Colonic mucosa (tissue), 4 donors: ENCODE measurements at regions not wholly inside any gene's neighbourhood (a gene's known extent, or its start where the extent isn't known, plus 50 kb on each side); places are given as distances from the start of the nearest gene placed in this dataset.

Source experiments
- DNase-seq: peaks from one replicate; pipeline ENCODE4 v3.0.0-alpha.2; 2020
- H3K27ac ChIP-seq: fragments of 200-600 bp; one replicate; pipeline ENCODE4 v1.8.0; 2021
- H3K27me3 ChIP-seq: fragments of 200-600 bp; one replicate; pipeline ENCODE4 v1.8.0; 2021
- H3K36me3 ChIP-seq: fragments of 200-600 bp; one replicate; pipeline ENCODE4 v1.8.0; 2021
- H3K4me1 ChIP-seq: fragments of 200-600 bp; one replicate; pipeline ENCODE4 v1.8.0; 2021; ENCODE audit warnings: mild to moderate bottlenecking
- H3K4me3 ChIP-seq: fragments of 200-600 bp; one replicate; pipeline ENCODE4 v1.8.0; 2021
- H3K9ac ChIP-seq, 2 donors: one replicate each; pipeline ENCODE4 v1.7.0; 2013; ENCODE audit warnings: control low read depth in 2 of 2, low read depth in 2 of 2, low read length in 2 of 2
- H3K9me3 ChIP-seq: fragments of 200-600 bp; one replicate; pipeline ENCODE4 v1.8.0; 2021
- CTCF ChIP-seq: fragments of 200-600 bp; IDR thresholded peaks from one replicate; pipeline ENCODE4 v1.8.0; 2022; ENCODE audit warnings: antibody characterized with exemption, mild to moderate bottlenecking
- intact Hi-C: fragments of 100-400 bp; cut with DNase I; formaldehyde crosslinking; loops from one replicate; pipeline ENCODE4 v1.14.1; 2022
- donor health status: healthy.
- donor health status: DM: no; HTN: no; CAD: no.
- donor health status: DM: no; HTN: no; CAD: no.

- intact Hi-C loops = no loop called here
- no peak for TF ChIP-seq CTCF
- DNase-seq = no peak
These were observed 929.8 kb upstream of the CNTN5 start for GRCh38 chr11:98090861-98091505.

GRCh38 chr11:98099371-98099770 is 921.4 kb upstream of the CNTN5 start:
- H3K4me1 ChIP-seq = no peaks in the 10 kb centered on the region
- intact Hi-C loops = no loop called here
- no peak overlapping the region for H3K4me3 ChIP-seq
- no peak for TF ChIP-seq CTCF
- H3K9me3 ChIP-seq = no peaks in the 10 kb centered on the region
- H3K27ac ChIP-seq = no peak overlapping the region
- no peak overlapping the region for H3K9ac ChIP-seq
- H3K36me3 ChIP-seq = no peaks in the 10 kb centered on the region
- no peaks in the 10 kb centered on the region for H3K27me3 ChIP-seq
- DNase-seq = no peak

More at GRCh38 chr11:98090861-98091505, 929.8 kb upstream of the CNTN5 start:
- H3K4me1 ChIP-seq = no peaks in the 10 kb centered on the region
- no peaks in the 10 kb centered on the region for H3K27me3 ChIP-seq
- H3K27ac ChIP-seq = no peak overlapping the region
- no peaks in the 10 kb centered on the region for H3K9me3 ChIP-seq
- no peak overlapping the region for H3K9ac ChIP-seq
- H3K36me3 ChIP-seq = no peaks in the 10 kb centered on the region
- no peak overlapping the region for H3K4me3 ChIP-seq

GRCh38 chr11:98100689-98101088 is 920.1 kb upstream of the CNTN5 start:
- TF ChIP-seq CTCF = no peak
- Histone ChIP-seq H3K4me1 (no peaks in the 10 kb centered on the region), H3K36me3 (no peaks in the 10 kb centered on the region), H3K27ac (no peak overlapping the region), H3K4me3 (no peak overlapping the region), H3K9me3 (no peaks in the 10 kb centered on the region), H3K27me3 (no peaks in the 10 kb centered on the region), H3K9ac (no peak overlapping the region)
- no peak for DNase-seq
- intact Hi-C loops = no loop called here

GRCh38 chr11:98101329-98101728 is 919.4 kb upstream of the CNTN5 start:
- Histone ChIP-seq H3K4me3 (no peak overlapping the region), H3K9me3 (no peaks in the 10 kb centered on the region), H3K27me3 (no peaks in the 10 kb centered on the region), H3K9ac (no peak overlapping the region), H3K36me3 (no peaks in the 10 kb centered on the region), H3K27ac (no peak overlapping the region), H3K4me1 (no peaks in the 10 kb centered on the region)
- TF ChIP-seq CTCF = no peak
- no peak for DNase-seq
- intact Hi-C loops = no loop called here

- intact Hi-C loops = no loop called here
These were observed 916.5 kb upstream of the CNTN5 start for GRCh38 chr11:98104249-98104648.

More at GRCh38 chr11:98104249-98104648, 916.5 kb upstream of the CNTN5 start:
- TF ChIP-seq CTCF = no peak
- Histone ChIP-seq H3K9ac (no peak overlapping the region), H3K27ac (no peak overlapping the region), H3K4me3 (no peak overlapping the region), H3K4me1 (no peaks in the 10 kb centered on the region), H3K36me3 (no peaks in the 10 kb centered on the region), H3K9me3 (no peaks in the 10 kb centered on the region), H3K27me3 (no peaks in the 10 kb centered on the region)
- DNase-seq = no peak
